HFFc6 (cell line): ENCODE measurements at regions not wholly inside any gene's neighbourhood (a gene's known extent, or its start where the extent isn't known, plus 50 kb on each side); places are given as distances from the start of the nearest gene placed in this dataset.

Source experiments
- DNase-seq: peaks from one replicate; pipeline ENCODE4 v3.0.0-alpha.2; 2018
- H3K27ac Mint-ChIP-seq: 2 replicates; pipeline ENCODE4 v1.8.0; 2020; ENCODE audit warnings: mild to moderate bottlenecking, mixed read lengths
- H3K27me3 Mint-ChIP-seq: 2 replicates; pipeline ENCODE4 v1.8.0; 2021; ENCODE audit warnings: mild to moderate bottlenecking, moderate library complexity, mixed read lengths; ENCODE audit not compliant: insufficient read depth
- H3K36me3 Mint-ChIP-seq: 2 replicates; pipeline ENCODE4 v1.8.0; 2021; ENCODE audit warnings: low read depth, mixed read lengths
- H3K4me1 Mint-ChIP-seq: 2 replicates; pipeline ENCODE4 v1.8.0; 2020; ENCODE audit warnings: low read depth, mixed read lengths
- H3K4me3 Mint-ChIP-seq: 2 replicates; pipeline ENCODE4 v1.8.0; 2020; ENCODE audit warnings: mild to moderate bottlenecking, moderate library complexity, mixed read lengths
- H3K9me3 Mint-ChIP-seq: 2 replicates; pipeline ENCODE4 v1.8.0; 2020; ENCODE audit warnings: mild to moderate bottlenecking, mixed read lengths
- CTCF ChIP-seq: fragments of 200-600 bp; sonication (generic); IDR thresholded peaks from 2 replicates; pipeline ENCODE4 v1.5.0; 2021; ENCODE audit warnings: antibody characterized with exemption, mild to moderate bottlenecking

GRCh38 chr4:65139998-65140397, 530.3 kb downstream of the EPHA5 start:
- no peaks in the 10 kb centered on the region for H3K4me1 Mint-ChIP-seq
- peaks cover 42% of the 10 kb centered on the region for H3K9me3 Mint-ChIP-seq
- no peaks in the 10 kb centered on the region for H3K27me3 Mint-ChIP-seq
- H3K36me3 Mint-ChIP-seq, result peaks cover 4% of the 10 kb centered on the region; the same call in 1 of the 2 replicates
- no peak overlapping the region for H3K27ac Mint-ChIP-seq
- H3K4me3 Mint-ChIP-seq, result no peak overlapping the region
- no peak for DNase-seq
- no peak for TF ChIP-seq CTCF

- Mint-ChIP-seq H3K4me3 (no peak overlapping the region), H3K27ac (no peak overlapping the region), H3K4me1 (no peaks in the 10 kb centered on the region), H3K27me3 (no peaks in the 10 kb centered on the region), H3K9me3 (peaks cover 8% of the 10 kb centered on the region), H3K36me3 (no peaks in the 10 kb centered on the region)
- TF ChIP-seq CTCF, result no peak
- DNase-seq, result no peak
Measured at GRCh38 chr4:65126200-65126599, 544.1 kb downstream of the EPHA5 start.

- Mint-ChIP-seq H3K36me3 (no peaks in the 10 kb centered on the region), H3K4me1 (no peaks in the 10 kb centered on the region), H3K4me3 (no peak overlapping the region), H3K9me3 (peaks cover 18% of the 10 kb centered on the region), H3K27me3 (peaks cover 1% of the 10 kb centered on the region; the same call in 1 of the 2 replicates), H3K27ac (no peak overlapping the region)
- DNase-seq, result no peak
- no peak for TF ChIP-seq CTCF
Measured at GRCh38 chr4:65120287-65120686, 550.0 kb downstream of the EPHA5 start.

- no peak overlapping the region for H3K4me3 Mint-ChIP-seq
- no peak for TF ChIP-seq CTCF
- H3K27me3 Mint-ChIP-seq, result no peaks in the 10 kb centered on the region
- DNase-seq, result no peak
- no peaks in the 10 kb centered on the region for H3K36me3 Mint-ChIP-seq
- no peaks in the 10 kb centered on the region for H3K4me1 Mint-ChIP-seq
- peaks cover 22% of the 10 kb centered on the region for H3K9me3 Mint-ChIP-seq
- H3K27ac Mint-ChIP-seq, result no peak overlapping the region
Measured at GRCh38 chr4:65102419-65102818, 567.9 kb downstream of the EPHA5 start.

- Mint-ChIP-seq H3K4me3 (no peak overlapping the region), H3K27ac (no peak overlapping the region), H3K36me3 (no peaks in the 10 kb centered on the region), H3K4me1 (no peaks in the 10 kb centered on the region), H3K9me3 (0 out of 2 replicates have a peak, but pooled peaks cover 7% of the 10 kb centered on the region), H3K27me3 (no peaks in the 10 kb centered on the region)
- no peak for DNase-seq
- no peak for TF ChIP-seq CTCF
Measured at GRCh38 chr4:65096630-65097029, 573.7 kb downstream of the EPHA5 start.

GRCh38 chr4:65089666-65090065, 580.6 kb downstream of the EPHA5 start:
- Mint-ChIP-seq H3K4me3 (no peak overlapping the region), H3K27me3 (no peaks in the 10 kb centered on the region; the same call in 1 of the 2 replicates), H3K36me3 (no peaks in the 10 kb centered on the region), H3K27ac (no peak overlapping the region), H3K4me1 (no peaks in the 10 kb centered on the region), H3K9me3 (peaks cover 37% of the 10 kb centered on the region)
- DNase-seq, result no peak
- TF ChIP-seq CTCF, result no peak
